IMR-90 (cell line): ENCODE measurements at regions not wholly inside any gene's neighbourhood (a gene's known extent, or its start where the extent isn't known, plus 50 kb on each side); places are given as distances from the start of the nearest gene placed in this dataset.

ENCODE experiments used
- ATAC-seq: fragments of 200-7000 bp; cut with Tn5 transposase; 2 replicates; pipeline ENCODE4 v1.9.1; 2020; ENCODE audit warnings: low read depth, mild to moderate bottlenecking, moderate library complexity
- BruUV-seq: library from RNA; stranded (reverse); fragments of 400-500 nt; replicated peaks from 2 replicates; lab custom pipeline; 2021; lab: Mats Ljungman, UMichigan
- CTCF ChIA-PET: fragments of 300-600 bp; formaldehyde crosslinking; extraction: SDS; loops from one replicate; lab custom pipeline; 2021; ENCODE audit warnings: antibody characterized with exemption; lab: Yijun Ruan, JAX
- POLR2A ChIA-PET: fragments of 300-600 bp; sonication (Branson Sonifier 250); formaldehyde crosslinking; loops from one replicate; lab custom pipeline; 2022; ENCODE audit warnings: antibody characterized with exemption; ENCODE audit not compliant: unreplicated experiment; lab: Charles Lee
- DNase-seq: peaks from one replicate; pipeline ENCODE4 v3.0.0; 2013
- H2AFZ ChIP-seq: replicated peaks from 2 replicates; pipeline ENCODE3; 2013; ENCODE audit warnings: low read length, mild to moderate bottlenecking; ENCODE audit not compliant: poor library complexity
- H2AK5ac ChIP-seq: 2 replicates; pipeline ENCODE4 v1.6.1; 2013; ENCODE audit warnings: low read depth, low read length, inconsistent platforms
- H2AK9ac ChIP-seq: replicated peaks from 2 replicates; pipeline ENCODE3; 2013; ENCODE audit warnings: mild to moderate bottlenecking, low read depth, low read length, moderate library complexity; ENCODE audit not compliant: poor library complexity
- H2BK120ac ChIP-seq: 2 replicates; pipeline ENCODE4 v1.6.1; 2013; ENCODE audit warnings: low read depth, low read length, inconsistent platforms
- H2BK15ac ChIP-seq: 3 replicates; pipeline ENCODE4 v1.6.1; 2013; ENCODE audit warnings: low read depth, low read length, inconsistent platforms
- H2BK20ac ChIP-seq: 2 replicates; pipeline ENCODE4 v1.6.1; 2013; ENCODE audit warnings: low read depth, mild to moderate bottlenecking, inconsistent platforms, low read length, moderate library complexity
- H2BK5ac ChIP-seq: 2 replicates; pipeline ENCODE4 v1.6.1; 2013; ENCODE audit warnings: mild to moderate bottlenecking, low read depth, low read length, inconsistent platforms; ENCODE audit not compliant: poor library complexity, severe bottlenecking
- H3K14ac ChIP-seq: replicated peaks from 2 replicates; pipeline ENCODE4 v1.6.1; 2013; ENCODE audit warnings: low read depth, low read length, inconsistent platforms
- H3K18ac ChIP-seq: 2 replicates; pipeline ENCODE4 v1.6.1; 2013; ENCODE audit warnings: low read depth, low read length, control low read depth
- H3K23ac ChIP-seq: 2 replicates; pipeline ENCODE4 v1.6.1; 2013; ENCODE audit warnings: low read depth, low read length, inconsistent platforms
- H3K27ac ChIP-seq: 2 replicates; pipeline ENCODE4 v1.5.1; 2013; ENCODE audit warnings: mild to moderate bottlenecking, control low read depth, low read length; ENCODE audit not compliant: insufficient read depth
- H3K27me3 ChIP-seq: 2 replicates; pipeline ENCODE4 v1.6.1; 2013; ENCODE audit warnings: low read length; ENCODE audit not compliant: control insufficient read depth, insufficient read depth
- H3K36me3 ChIP-seq: 2 replicates; pipeline ENCODE4 v1.6.1; 2013; ENCODE audit warnings: low read length, mixed read lengths; ENCODE audit not compliant: control insufficient read depth, insufficient read depth
- H3K4ac ChIP-seq: 2 replicates; pipeline ENCODE4 v1.6.1; 2013; ENCODE audit warnings: low read depth, low read length, inconsistent platforms
- H3K4me1 ChIP-seq: 2 replicates; pipeline ENCODE4 v1.6.1; 2013; ENCODE audit warnings: low read length, mixed read lengths; ENCODE audit not compliant: control insufficient read depth, insufficient read depth
- H3K4me2 ChIP-seq: 2 replicates; pipeline ENCODE4 v1.6.1; 2013; ENCODE audit warnings: low read depth, mild to moderate bottlenecking, control low read depth, low read length, moderate library complexity
- H3K4me3 ChIP-seq: 2 replicates; pipeline ENCODE4 v1.5.1; 2013; ENCODE audit warnings: low read depth, mild to moderate bottlenecking, control low read depth, low read length, moderate library complexity; ENCODE audit not compliant: insufficient read depth
- H3K56ac ChIP-seq: 2 replicates; pipeline ENCODE4 v1.6.1; 2013; ENCODE audit warnings: low read length, inconsistent platforms; ENCODE audit not compliant: insufficient read depth; ENCODE audit errors: extremely low read depth
- H3K79me1 ChIP-seq, 2 experiments: 2 replicates each; pipeline ENCODE4 v1.6.1; 2013; ENCODE audit warnings: low read length in 2 of 2, inconsistent platforms in 1 of 2, low read depth in 1 of 2
- H3K9ac ChIP-seq: 2 replicates; pipeline ENCODE4 v1.6.1; 2013; ENCODE audit warnings: low read depth, low read length, control low read depth
- H3K9me1 ChIP-seq: 2 replicates; pipeline ENCODE4 v1.6.1; 2013; ENCODE audit warnings: low read length, inconsistent platforms; ENCODE audit not compliant: insufficient read depth
- H3K9me3 ChIP-seq: 2 replicates; pipeline ENCODE4 v1.6.1; 2013; ENCODE audit warnings: low read length; ENCODE audit not compliant: control insufficient read depth, insufficient read depth
- H4K20me1 ChIP-seq: 2 replicates; pipeline ENCODE4 v1.6.1; 2013; ENCODE audit warnings: low read length, inconsistent platforms; ENCODE audit not compliant: insufficient read depth
- H4K5ac ChIP-seq: 2 replicates; pipeline ENCODE4 v1.6.1; 2013; ENCODE audit warnings: mild to moderate bottlenecking, low read depth, low read length, control low read depth
- H4K8ac ChIP-seq, 2 experiments: 2 replicates each; pipeline ENCODE4 v1.6.1; 2013; ENCODE audit warnings: low read depth in 2 of 2, low read length in 2 of 2, control low read depth in 1 of 2, inconsistent platforms in 1 of 2
- H4K91ac ChIP-seq: 2 replicates; pipeline ENCODE4 v1.6.1; 2013; ENCODE audit warnings: low read depth, low read length, inconsistent platforms; ENCODE audit not compliant: insufficient read depth
- BHLHE40 ChIP-seq: fragments of 150-350 bp; IDR thresholded peaks from 2 replicates; pipeline ENCODE4 v1.6.1; 2016; ENCODE audit warnings: mild to moderate bottlenecking, low read depth, low read length
- FOS ChIP-seq: fragments of 150-350 bp; IDR thresholded peaks from 2 replicates; pipeline ENCODE4 v1.6.1; 2016; ENCODE audit warnings: low read depth, low read length
- MXI1 ChIP-seq: IDR thresholded peaks from 2 replicates; pipeline ENCODE4 v1.6.1; 2012; ENCODE audit warnings: low read depth, mild to moderate bottlenecking, low read length, moderate library complexity, borderline replicate concordance
- NFE2L2 ChIP-seq: fragments of 150-350 bp; IDR thresholded peaks from 2 replicates; pipeline ENCODE4 v1.6.1; 2016; ENCODE audit warnings: low read depth, mild to moderate bottlenecking, low read length
- POLR2A ChIP-seq: IDR thresholded peaks from 2 replicates; pipeline ENCODE4 v1.6.1; 2012; ENCODE audit warnings: mild to moderate bottlenecking, low read depth, low read length
- RAD21 ChIP-seq: IDR thresholded peaks from 2 replicates; pipeline ENCODE4 v1.6.1; 2012; ENCODE audit warnings: low read length, improper control_type of control experiment
- WGBS, 2 experiments: methylation state at CpG; one replicate each; pipeline versions ENCODE4 v1.1.5 to v1.1.7; 2013; ENCODE audit warnings: missing lambda C conversion rate in 2 of 2; ENCODE audit not compliant: insufficient read length in 1 of 2; ENCODE audit errors: extremely low coverage in 2 of 2; 5-methylcytosine and 5-hydroxymethylcytosine counted together
- dilution Hi-C: fragments of 300-500 bp; cut with HindIII; formaldehyde crosslinking; loops from one replicate; pipeline ENCODE4 v1.14.3; 2018; ENCODE audit warnings: low sequenced_read_pairs; ENCODE audit not compliant: unreplicated experiment
- in situ Hi-C: fragments of 300-500 bp; cut with MboI; formaldehyde crosslinking; loops from 3 replicates; pipeline ENCODE4 v1.14.3; 2019; ENCODE audit warnings: low sequenced_read_pairs, inconsistent platforms, mixed read lengths
- intact Hi-C: fragments of 100-400 bp; cut with micrococcal nuclease; formaldehyde crosslinking; loops from 2 replicates; pipeline ENCODE4 v1.10.0; 2022

- no CpG with 5 or more reads among the region's 1 CpG for WGBS, 2 experiments
- H3K9ac ChIP-seq, result no peak overlapping the region
- H3K36me3 ChIP-seq, result no peaks in the 10 kb centered on the region
- no peak for ATAC-seq
- no peak overlapping the region for H4K91ac ChIP-seq
- H2BK120ac ChIP-seq, result no peak overlapping the region
- dilution Hi-C loops, result no loop called here
- H3K79me1 ChIP-seq, result no peaks in the 10 kb centered on the region
- H3K27ac ChIP-seq, result no peak overlapping the region
- H3K4ac ChIP-seq, result no peak overlapping the region
- no TSS peak for BruUV-seq
- TF ChIP-seq BHLHE40, result no peak
- TF ChIP-seq MXI1, result no peak
- no peak for TF ChIP-seq NFE2L2
- TF ChIP-seq RAD21, result no peak
- no peak for TF ChIP-seq FOS
- TF ChIP-seq POLR2A, result no peak
- H2BK20ac ChIP-seq, result no peak overlapping the region
- no peak overlapping the region for H3K4me3 ChIP-seq
- in situ Hi-C loops, result no loop called here
- H3K18ac ChIP-seq, result no peak overlapping the region
- no peak overlapping the region for H4K8ac ChIP-seq
- H2BK15ac ChIP-seq, result no peak overlapping the region
- no peak overlapping the region for H3K23ac ChIP-seq
- H4K5ac ChIP-seq, result no peak overlapping the region
- DNase-seq, result no peak
- H3K4me2 ChIP-seq, result no peak overlapping the region
- H4K20me1 ChIP-seq, result no peaks in the 10 kb centered on the region
- intact Hi-C loops, result no loop called here
- POLR2A ChIA-PET, result no interaction called here
- CTCF ChIA-PET, result no interaction called here
- H2BK5ac ChIP-seq, result no peak overlapping the region
- H2AFZ ChIP-seq, result no peak overlapping the region
- peaks cover 11% of the 10 kb centered on the region for H3K9me3 ChIP-seq
- H2AK5ac ChIP-seq, result no peak overlapping the region
- H3K27me3 ChIP-seq, result no peaks in the 10 kb centered on the region
- H3K14ac ChIP-seq, result no peak overlapping the region
- no peak overlapping the region for H3K56ac ChIP-seq
- no peaks in the 10 kb centered on the region for H3K4me1 ChIP-seq
- no peak overlapping the region for H2AK9ac ChIP-seq
- no peaks in the 10 kb centered on the region for H3K9me1 ChIP-seq
Observed at GRCh38 chr20:39504710-39505094, 542.6 kb downstream of the DHX35 start.
